Upper lobe of left lung (tissue), 6 donors: ENCODE measurements at regions not wholly inside any gene's neighbourhood (a gene's known extent, or its start where the extent isn't known, plus 50 kb on each side); places are given as distances from the start of the nearest gene placed in this dataset.

Experiments
- ATAC-seq, 2 donors: fragments of 200-7000 bp; cut with Tn5 transposase; one replicate each; pipeline ENCODE4 v1.9.1; 2022; ENCODE audit warnings: mild to moderate bottlenecking in 2 of 2, moderate library complexity in 2 of 2; ENCODE audit not compliant: low FRiP score in 2 of 2
- DNase-seq, 2 donors: peaks; one replicate each; pipeline ENCODE4 v3.0.0-alpha.2; 2019 to 2020
- H3K27ac ChIP-seq, 4 donors: fragments of 200-600 bp; sonication (generic); one replicate each; pipeline ENCODE4 v1.5.1; 2016 to 2019
- H3K27me3 ChIP-seq, 4 donors: fragments of 200-600 bp; sonication (generic); one replicate each; pipeline ENCODE4 v1.5.1; 2017 to 2019
- H3K36me3 ChIP-seq, 4 donors: fragments of 200-600 bp; sonication (generic); one replicate each; pipeline ENCODE4 v1.5.1; 2016 to 2019
- H3K4me1 ChIP-seq, 4 donors: fragments of 200-600 bp; sonication (generic); one replicate each; pipeline ENCODE4 v1.5.1; 2018 to 2019
- H3K4me3 ChIP-seq, 4 donors: fragments of 200-600 bp; sonication (generic); one replicate each; pipeline ENCODE4 v1.5.1; 2017 to 2019; ENCODE audit warnings: mild to moderate bottlenecking in 2 of 4, moderate library complexity in 1 of 4
- H3K9me3 ChIP-seq, 4 donors: fragments of 200-600 bp; sonication (generic); one replicate each; pipeline ENCODE4 v1.5.1; 2018 to 2019
- EP300 ChIP-seq, 4 donors: sonication (generic); formaldehyde crosslinking; IDR thresholded peaks; one replicate each; pipeline ENCODE4 v1.5.1; 2017; ENCODE audit warnings: antibody characterized with exemption in 4 of 4, control low read depth in 2 of 4
- POLR2A ChIP-seq, 4 donors: fragments of 450-650 bp; IDR thresholded peaks; one replicate each; pipeline ENCODE4 v1.5.1; 2016 to 2017; ENCODE audit warnings: antibody characterized with exemption in 4 of 4, mild to moderate bottlenecking in 2 of 4
- POLR2AphosphoS5 ChIP-seq, 2 donors: sonication (generic); formaldehyde crosslinking; IDR thresholded peaks; one replicate each; pipeline ENCODE4 v1.5.1; 2017; ENCODE audit warnings: antibody characterized with exemption in 2 of 2
- WGBS, 2 donors: methylation state at CpG; one replicate each; pipeline ENCODE4 v1.1.5; 2017 to 2018; 5-methylcytosine and 5-hydroxymethylcytosine counted together
- TF ChIP-seq, protein P1 (sequence below), 6 experiments: fragments of 450-650 bp in 4 of 6; fragments of 200-600 bp in 2 of 6; sonication (generic) in 2 of 6; IDR thresholded peaks; one replicate each; pipeline ENCODE4 v1.5.1; 2016 to 2019; ENCODE audit warnings: antibody characterized with exemption in 6 of 6
- donor health status: DM: no; HTN: no; CAD: no; lungs with moderate emphysema.
- donor health status: DM: no; HTN: yes; CAD: no; lungs with severe emphysema.

DNA sequence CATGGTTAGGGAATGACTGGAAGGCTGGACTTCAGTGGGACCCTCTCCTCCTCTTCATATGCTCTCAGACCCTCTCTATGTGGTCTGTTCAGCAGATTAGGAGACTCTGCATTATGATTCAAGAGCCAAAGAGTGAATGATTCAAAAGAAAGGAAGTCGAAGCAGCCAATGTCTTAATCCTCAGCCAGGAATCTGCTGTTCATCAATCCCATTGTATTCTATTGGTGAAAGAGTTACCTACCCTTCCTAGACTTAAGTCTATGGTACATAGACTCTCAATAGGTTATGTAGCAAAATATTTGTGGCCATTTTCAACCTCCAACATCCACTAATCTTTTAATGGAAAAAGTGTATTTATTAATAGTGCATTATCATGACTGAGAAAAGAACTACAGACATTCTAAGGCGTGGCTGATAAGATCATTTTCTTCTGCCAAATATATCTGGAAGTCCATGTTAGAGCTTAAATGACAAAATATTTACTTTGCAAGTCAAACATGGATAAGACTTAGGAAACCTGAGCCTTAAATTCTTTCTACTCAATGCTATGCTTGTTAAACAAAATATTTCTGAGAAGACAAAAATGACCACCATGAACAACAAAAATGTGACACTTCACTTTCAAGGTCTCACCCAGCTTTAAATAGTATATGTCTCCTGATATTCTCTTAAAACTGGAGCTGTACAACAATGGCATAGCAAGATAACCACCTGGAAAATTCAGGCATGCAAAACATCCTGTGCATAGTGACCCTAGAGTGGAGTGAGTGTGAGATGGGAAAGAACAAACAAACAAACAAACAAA, 1100.6 kb downstream of the GALC start:
- H3K27ac ChIP-seq: no peak overlapping the region
- H3K9me3 ChIP-seq: peaks cover 0 to 2% (median 0%) of the 10 kb centered on the region in 4 donors
- WGBS, 2 donors: 42 to 61% methylated on average over 2 of the region's 2 CpGs
- H3K27me3 ChIP-seq: no peaks in the 10 kb centered on the region
- TF ChIP-seq POLR2A (IDR thresholded peaks at IDR 0.05): no peak
- TF ChIP-seq EP300 (IDR thresholded peaks at IDR 0.05): no peak
- no peak for TF ChIP-seq POLR2AphosphoS5 (IDR thresholded peaks at IDR 0.05)
- TF ChIP-seq, protein P1, sequence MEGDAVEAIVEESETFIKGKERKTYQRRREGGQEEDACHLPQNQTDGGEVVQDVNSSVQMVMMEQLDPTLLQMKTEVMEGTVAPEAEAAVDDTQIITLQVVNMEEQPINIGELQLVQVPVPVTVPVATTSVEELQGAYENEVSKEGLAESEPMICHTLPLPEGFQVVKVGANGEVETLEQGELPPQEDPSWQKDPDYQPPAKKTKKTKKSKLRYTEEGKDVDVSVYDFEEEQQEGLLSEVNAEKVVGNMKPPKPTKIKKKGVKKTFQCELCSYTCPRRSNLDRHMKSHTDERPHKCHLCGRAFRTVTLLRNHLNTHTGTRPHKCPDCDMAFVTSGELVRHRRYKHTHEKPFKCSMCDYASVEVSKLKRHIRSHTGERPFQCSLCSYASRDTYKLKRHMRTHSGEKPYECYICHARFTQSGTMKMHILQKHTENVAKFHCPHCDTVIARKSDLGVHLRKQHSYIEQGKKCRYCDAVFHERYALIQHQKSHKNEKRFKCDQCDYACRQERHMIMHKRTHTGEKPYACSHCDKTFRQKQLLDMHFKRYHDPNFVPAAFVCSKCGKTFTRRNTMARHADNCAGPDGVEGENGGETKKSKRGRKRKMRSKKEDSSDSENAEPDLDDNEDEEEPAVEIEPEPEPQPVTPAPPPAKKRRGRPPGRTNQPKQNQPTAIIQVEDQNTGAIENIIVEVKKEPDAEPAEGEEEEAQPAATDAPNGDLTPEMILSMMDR (IDR thresholded peaks at IDR 0.05): no peak
- no peak overlapping the region for H3K4me3 ChIP-seq
- DNase-seq: no peak
- H3K36me3 ChIP-seq: no peaks in the 10 kb centered on the region
- no peak for ATAC-seq
- H3K4me1 ChIP-seq: no peaks in the 10 kb centered on the region

DNA sequence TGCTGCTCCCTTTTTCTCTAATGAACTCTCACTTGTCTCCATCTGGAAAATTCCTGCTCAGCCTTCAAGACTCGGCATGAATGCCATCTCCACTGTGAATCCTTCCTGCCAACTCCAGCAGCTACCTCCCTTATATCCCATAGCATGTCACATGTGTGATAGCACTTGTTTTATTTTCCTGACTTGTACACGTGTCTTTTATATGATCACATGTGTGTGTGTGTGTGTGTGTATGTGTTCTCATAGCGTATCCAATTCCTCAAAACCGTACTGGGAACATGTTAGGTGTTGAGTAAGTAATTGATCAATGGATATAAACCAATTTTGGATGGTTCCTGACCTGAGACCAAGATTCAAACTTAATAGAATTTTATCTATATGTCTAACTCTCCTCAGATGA, 1107.7 kb downstream of the GALC start:
- ATAC-seq: no peak
- Histone ChIP-seq H3K4me1 (no peaks in the 10 kb centered on the region), H3K9me3 (peaks cover 0 to 2% (median 0%) of the 10 kb centered on the region in 4 donors), H3K4me3 (no peak overlapping the region), H3K27ac (no peak overlapping the region), H3K27me3 (no peaks in the 10 kb centered on the region), H3K36me3 (no peaks in the 10 kb centered on the region)
- DNase-seq: no peak
- TF ChIP-seq POLR2A (IDR thresholded peaks at IDR 0.05) (no peak), EP300 (IDR thresholded peaks at IDR 0.05) (no peak), POLR2AphosphoS5 (IDR thresholded peaks at IDR 0.05) (no peak)
- TF ChIP-seq, protein P1 (IDR thresholded peaks at IDR 0.05): no peak
- WGBS, 2 donors: 78 to 83% methylated on average over 4 of the region's 4 CpGs

DNA sequence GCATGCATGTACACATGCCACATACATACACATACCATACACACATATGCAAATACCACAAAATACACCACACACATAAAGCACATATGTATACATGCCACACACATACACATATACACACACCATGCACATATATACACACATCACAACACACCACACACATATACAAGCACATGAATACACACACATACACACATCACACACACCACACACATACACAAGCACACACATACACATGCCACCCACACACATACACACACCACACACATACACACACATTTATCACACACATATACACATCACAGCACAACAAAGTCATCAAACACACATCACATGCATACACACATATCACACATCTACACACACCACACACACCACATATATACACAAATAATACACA, 1108.5 kb downstream of the GALC start:
- ATAC-seq (peak in 1 of 2 donors; percentile 59), DNase-seq (no peak)
- TF ChIP-seq POLR2AphosphoS5 (IDR thresholded peaks at IDR 0.05): no peak
- TF ChIP-seq EP300 (IDR thresholded peaks at IDR 0.05): no peak
- TF ChIP-seq, protein P1 (IDR thresholded peaks at IDR 0.05): no peak
- TF ChIP-seq POLR2A (IDR thresholded peaks at IDR 0.05): no peak
- Histone ChIP-seq H3K9me3 (peaks cover 0 to 2% (median 0%) of the 10 kb centered on the region in 4 donors), H3K36me3 (no peaks in the 10 kb centered on the region), H3K27me3 (no peaks in the 10 kb centered on the region), H3K27ac (no peak overlapping the region), H3K4me3 (no peak overlapping the region), H3K4me1 (no peaks in the 10 kb centered on the region)

DNA sequence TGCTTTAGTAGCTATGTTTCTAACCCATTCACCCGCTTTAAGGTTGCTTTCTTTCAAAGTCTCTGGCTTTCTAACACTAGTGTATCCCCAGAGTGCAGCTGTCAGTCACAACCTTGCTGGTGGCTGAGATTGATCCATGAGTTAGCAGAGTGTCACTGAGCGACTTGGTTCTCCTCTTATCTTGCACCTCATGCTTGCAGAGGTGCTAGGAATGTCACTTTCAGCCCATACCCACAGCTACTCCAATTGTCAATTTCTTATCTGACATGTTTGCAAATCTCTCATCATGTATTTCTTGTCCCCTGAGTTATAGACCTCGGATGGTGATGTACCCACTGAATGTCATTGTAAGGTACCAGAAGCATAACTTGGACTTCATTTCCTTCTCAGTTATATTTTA, 1110.2 kb downstream of the GALC start:
- 47 to 62% methylated on average over 3 of the region's 3 CpGs for whole genome bisulfite sequencing, 2 donors
- H3K36me3 ChIP-seq: no peaks in the 10 kb centered on the region
- H3K4me1 ChIP-seq: no peaks in the 10 kb centered on the region
- no peaks in the 10 kb centered on the region for H3K9me3 ChIP-seq
- no peak overlapping the region for H3K27ac ChIP-seq
- TF ChIP-seq EP300 (IDR thresholded peaks at IDR 0.05): no peak
- TF ChIP-seq, protein P1 (IDR thresholded peaks at IDR 0.05): no peak
- no peak for TF ChIP-seq POLR2A (IDR thresholded peaks at IDR 0.05)
- no peak for TF ChIP-seq POLR2AphosphoS5 (IDR thresholded peaks at IDR 0.05)
- DNase-seq (no peak), ATAC-seq (no peak)
- H3K4me3 ChIP-seq: no peak overlapping the region
- no peaks in the 10 kb centered on the region for H3K27me3 ChIP-seq

DNA sequence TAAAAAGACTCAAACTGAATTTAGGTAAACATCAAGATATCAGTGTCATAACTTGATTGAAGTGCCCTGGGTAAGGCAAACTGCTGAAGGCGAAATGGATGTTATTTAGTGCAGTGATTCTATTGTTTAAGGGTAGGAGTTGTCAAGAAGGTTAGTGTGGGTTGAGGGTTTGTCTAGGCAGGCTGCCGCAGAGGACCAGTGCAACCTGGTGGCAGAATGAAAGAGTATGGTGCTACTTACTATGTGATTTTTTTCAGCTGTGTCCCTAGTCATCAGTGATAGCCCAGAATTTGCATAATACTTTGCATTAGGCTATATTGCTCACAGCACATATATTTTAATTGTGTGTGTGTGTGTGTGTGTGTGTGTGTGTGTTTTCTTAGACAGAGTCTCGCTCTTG, 1127.0 kb downstream of the GALC start:
- Histone ChIP-seq H3K9me3 (no peaks in the 10 kb centered on the region), H3K36me3 (no peaks in the 10 kb centered on the region), H3K27ac (no peak overlapping the region), H3K4me3 (no peak overlapping the region), H3K4me1 (no peaks in the 10 kb centered on the region), H3K27me3 (no peaks in the 10 kb centered on the region)
- no peak for DNase-seq
- 89 to 93% methylated on average over 3 of the region's 3 CpGs for WGBS, 2 donors
- ATAC-seq: no peak
- no peak for TF ChIP-seq POLR2A (IDR thresholded peaks at IDR 0.05)
- TF ChIP-seq, protein P1 (IDR thresholded peaks at IDR 0.05): no peak
- no peak for TF ChIP-seq POLR2AphosphoS5 (IDR thresholded peaks at IDR 0.05)
- no peak for TF ChIP-seq EP300 (IDR thresholded peaks at IDR 0.05)
